GM18951 (cell line): ENCODE measurements at regions not wholly inside any gene's neighbourhood (a gene's known extent, or its start where the extent isn't known, plus 50 kb on each side); places are given as distances from the start of the nearest gene placed in this dataset.

Source experiments
- POLR2A ChIP-seq: IDR thresholded peaks from 4 replicates; pipeline ENCODE4 v1.6.1; 2011; ENCODE audit warnings: mild to moderate bottlenecking; ENCODE audit not compliant: insufficient read length, insufficient read depth; ENCODE audit errors: extremely low read depth
- in situ Hi-C: fragments of 300-500 bp; cut with MboI; formaldehyde crosslinking; loops from one replicate; pipeline ENCODE4 v1.12.0; 2022; ENCODE audit warnings: low sequenced_read_pairs, mixed read lengths, inconsistent platforms; ENCODE audit not compliant: unreplicated experiment

- in situ Hi-C loops: no loop called here
- TF ChIP-seq POLR2A: no peak
Observed at GRCh38 chr18:56119681-56120080, 518.7 kb downstream of the TXNL1 start.

GRCh38 chr18:56118422-56118821 is 520.0 kb downstream of the TXNL1 start:
- in situ Hi-C loops: no loop called here

GRCh38 chr18:56115071-56116015 is 523.0 kb downstream of the TXNL1 start:
- in situ Hi-C loops: no loop called here

More at GRCh38 chr18:56118422-56118821, 520.0 kb downstream of the TXNL1 start:
- no peak for TF ChIP-seq POLR2A

GRCh38 chr18:56112984-56113383 is 525.0 kb upstream of the TCF4 start:
- in situ Hi-C loops: no loop called here
- no peak for TF ChIP-seq POLR2A

More at GRCh38 chr18:56115071-56116015, 523.0 kb downstream of the TXNL1 start:
- no peak for TF ChIP-seq POLR2A

GRCh38 chr18:56112013-56112749 is 524.2 kb upstream of the TCF4 start:
- no peak for TF ChIP-seq POLR2A
- in situ Hi-C loops: no loop called here

- in situ Hi-C loops: no loop called here
- TF ChIP-seq POLR2A: no peak
Observed at GRCh38 chr18:56109757-56110156, 521.8 kb upstream of the TCF4 start.

- no peak for TF ChIP-seq POLR2A
- in situ Hi-C loops: no loop called here
Observed at GRCh38 chr18:56108478-56109367, 520.7 kb upstream of the TCF4 start.

- no peak for TF ChIP-seq POLR2A
- in situ Hi-C loops: no loop called here
Observed at GRCh38 chr18:56107821-56108477, 520.0 kb upstream of the TCF4 start.

GRCh38 chr18:56100090-56100722 is 512.2 kb upstream of the TCF4 start:
- in situ Hi-C loops: no loop called here
- no peak for TF ChIP-seq POLR2A

GRCh38 chr18:56097621-56098020 is 509.6 kb upstream of the TCF4 start:
- in situ Hi-C loops: no loop called here
- no peak for TF ChIP-seq POLR2A

- in situ Hi-C loops: no loop called here
- no peak for TF ChIP-seq POLR2A
Observed at GRCh38 chr18:56096861-56097260, 508.9 kb upstream of the TCF4 start.
